ENCODE measurements at regions not wholly inside any gene's neighbourhood (a gene's known extent, or its start where the extent isn't known, plus 50 kb on each side); places are given as distances from the start of the nearest gene placed in this dataset.

DNA sequence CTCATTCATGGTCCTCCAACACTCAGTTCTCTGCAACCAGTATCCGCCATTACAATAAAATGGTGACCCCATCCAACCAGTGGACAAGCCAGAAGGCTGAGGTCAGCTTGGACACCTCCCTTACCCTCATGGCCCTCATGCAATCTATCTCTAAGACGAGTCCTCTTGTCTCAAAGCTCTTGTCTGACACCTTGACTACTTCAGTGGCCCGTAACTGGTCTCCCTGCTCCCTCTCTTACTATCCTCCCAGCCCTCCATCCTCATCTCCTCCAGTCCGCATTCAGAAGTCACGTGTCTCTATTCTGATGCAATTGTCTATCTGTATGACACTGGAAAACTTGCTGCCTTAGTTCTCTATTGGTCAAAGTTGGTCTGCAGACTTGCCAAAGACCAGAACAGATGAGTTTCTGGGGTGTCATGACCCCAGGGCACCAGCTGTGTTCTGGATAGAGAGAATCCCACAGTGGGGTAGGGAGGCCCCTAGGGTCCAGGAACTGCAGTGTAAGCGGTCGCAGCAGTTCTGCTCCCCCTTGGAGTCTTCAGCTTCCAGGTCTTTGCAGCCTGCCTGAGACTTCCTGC lies 59.6 kb upstream of the RNF24 start:
- intact Hi-C loops (cut with micrococcal nuclease) = no loop called here
- Histone ChIP-seq H3K27me3 (ENCODE audit: low read depth) (no peaks in the 10 kb centered on the region), H3K9me3 (replicated peaks) (peaks cover 3% of the 10 kb centered on the region), H3K4me3 (no peak overlapping the region), H3K36me3 (no peaks in the 10 kb centered on the region), H3K27ac (replicated peaks) (no peak overlapping the region), H3K4me1 (peaks cover 13% of the 10 kb centered on the region)
- TF ChIP-seq CTCF (IDR thresholded peaks at IDR 0.05; ENCODE audit: borderline replicate concordance) = no peak
- DNase-seq = no peak

DNA sequence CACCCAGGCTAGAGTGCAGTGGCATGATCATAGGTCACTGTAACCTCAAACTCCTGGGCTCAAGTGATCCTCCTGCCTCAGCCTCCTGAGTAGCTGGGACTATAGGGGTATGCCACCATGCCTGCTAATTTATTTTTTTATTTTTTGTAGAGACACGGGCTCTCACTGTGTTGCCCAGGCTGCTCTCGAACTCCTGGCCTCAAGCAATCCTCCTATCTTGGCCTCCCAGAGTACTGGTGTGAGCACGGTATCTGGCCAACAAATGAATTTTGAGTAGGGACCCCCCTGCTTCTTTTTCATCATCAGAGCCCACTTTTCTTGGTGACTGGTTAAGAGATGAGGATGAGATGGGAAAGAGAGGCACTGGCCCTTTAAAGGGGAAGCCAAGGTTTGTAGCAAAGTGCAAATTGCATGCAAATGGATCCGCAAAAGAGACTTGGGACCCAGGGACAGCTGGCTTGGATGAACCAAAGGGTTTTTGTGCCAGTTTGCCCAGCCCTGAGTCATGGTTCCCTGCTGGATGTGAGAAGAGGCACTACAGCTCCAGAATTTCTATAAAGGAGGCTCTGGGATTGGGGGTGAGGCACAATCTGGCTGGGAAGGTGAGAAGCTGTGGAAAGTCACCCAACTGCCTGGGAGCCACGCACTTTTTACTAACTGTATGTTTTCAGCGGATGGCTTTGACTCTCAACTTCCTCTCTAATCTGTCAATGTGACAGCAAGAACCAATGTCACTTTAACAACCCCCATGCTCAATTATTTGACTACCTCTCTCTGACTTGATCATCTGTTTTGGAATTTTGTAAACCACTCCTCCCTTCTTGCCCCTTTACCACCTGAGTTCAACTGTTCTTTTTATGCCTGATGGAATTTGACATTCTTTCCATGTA lies 58.7 kb upstream of the RNF24 start:
- TF ChIP-seq CTCF (IDR thresholded peaks at IDR 0.05; ENCODE audit: borderline replicate concordance) = no peak
- Histone ChIP-seq H3K27me3 (ENCODE audit: low read depth) (no peaks in the 10 kb centered on the region), H3K4me1 (peaks cover 22% of the 10 kb centered on the region), H3K27ac (replicated peaks) (no peak overlapping the region), H3K9me3 (replicated peaks) (peaks cover 3% of the 10 kb centered on the region), H3K4me3 (no peak overlapping the region), H3K36me3 (no peaks in the 10 kb centered on the region)
- intact Hi-C loops (cut with micrococcal nuclease) = no loop called here
- no peak for DNase-seq

- H3K36me3 ChIP-seq = no peaks in the 10 kb centered on the region
- peaks cover 3% of the 10 kb centered on the region for H3K9me3 ChIP-seq (replicated peaks)
- H3K4me3 ChIP-seq = no peak overlapping the region
- no peaks in the 10 kb centered on the region for H3K27me3 ChIP-seq (ENCODE audit: low read depth)
- intact Hi-C loops (cut with micrococcal nuclease) = no loop called here
- no peak for DNase-seq
- TF ChIP-seq CTCF (IDR thresholded peaks at IDR 0.05; ENCODE audit: borderline replicate concordance) = no peak
- peak overlapping the region; percentile 38 for H3K27ac ChIP-seq (replicated peaks)
- H3K4me1 ChIP-seq = peaks cover 27% of the 10 kb centered on the region
These were observed 55.9 kb upstream of the RNF24 start for GRCh38 chr20:4071178-4071693.

GRCh38 chr20:4070323-4071177 lies 55.2 kb upstream of the RNF24 start:
- H3K4me3 ChIP-seq = no peak overlapping the region
- H3K4me1 ChIP-seq = peaks cover 33% of the 10 kb centered on the region
- no peaks in the 10 kb centered on the region for H3K27me3 ChIP-seq (ENCODE audit: low read depth)
- peaks cover 3% of the 10 kb centered on the region for H3K9me3 ChIP-seq (replicated peaks)
- intact Hi-C loops (cut with micrococcal nuclease) = no loop called here
- H3K36me3 ChIP-seq = no peaks in the 10 kb centered on the region
- DNase-seq = no peak
- TF ChIP-seq CTCF (IDR thresholded peaks at IDR 0.05; ENCODE audit: borderline replicate concordance) = no peak
- peak overlapping the region; percentile 38 for H3K27ac ChIP-seq (replicated peaks)

- Histone ChIP-seq H3K27ac (replicated peaks) (no peak overlapping the region), H3K36me3 (no peaks in the 10 kb centered on the region), H3K4me1 (peaks cover 41% of the 10 kb centered on the region), H3K27me3 (ENCODE audit: low read depth) (no peaks in the 10 kb centered on the region), H3K9me3 (replicated peaks) (peaks cover 3% of the 10 kb centered on the region), H3K4me3 (no peak overlapping the region)
- TF ChIP-seq CTCF (IDR thresholded peaks at IDR 0.05; ENCODE audit: borderline replicate concordance) = no peak
- no peak for DNase-seq
- intact Hi-C loops (cut with micrococcal nuclease) = loop anchor here (10.0 kb wide), 1 partner anchor 55 kb away; the partner anchor contains the start of gene RNF24
These were observed 54.4 kb upstream of the RNF24 start for GRCh38 chr20:4069751-4070150.
